Medulla oblongata (tissue), 1 donor: ENCODE measurements at regions not wholly inside any gene's neighbourhood (a gene's known extent, or its start where the extent isn't known, plus 50 kb on each side); places are given as distances from the start of the nearest gene placed in this dataset.

Source experiments
- DNase-seq: peaks from one replicate; pipeline ENCODE4 v3.0.0-alpha.2; 2015; ENCODE audit errors: extremely low spot score

- no peak for DNase-seq
Observed at GRCh38 chr12:116401565-116401964, 124.1 kb upstream of the MED13L start.

- DNase-seq: no peak
Observed at GRCh38 chr12:116402163-116402939, 124.9 kb upstream of the MED13L start.

GRCh38 chr12:116403546-116403945, 126.1 kb upstream of the MED13L start:
- no peak for DNase-seq

DNA sequence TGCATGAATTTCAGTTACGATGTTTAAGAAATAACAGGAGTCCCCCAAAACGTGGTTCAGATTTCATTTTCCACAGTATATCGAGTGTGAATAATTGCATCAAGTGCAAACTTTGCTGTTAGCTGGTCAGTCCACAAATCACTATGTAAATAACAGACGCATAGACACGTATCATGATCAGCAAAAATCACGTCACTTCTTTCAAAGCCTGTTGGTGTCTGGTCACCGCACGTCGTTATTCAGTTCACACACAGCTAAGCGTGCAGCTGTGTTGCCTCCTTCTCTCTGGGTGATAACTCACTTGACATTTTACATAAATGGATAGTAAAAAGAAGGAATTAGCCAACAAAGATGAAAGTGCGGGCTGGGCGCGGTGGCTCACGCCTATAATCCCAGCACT, 126.8 kb upstream of the MED13L start:
- DNase-seq: no peak

GRCh38 chr12:116404913-116405611, 127.6 kb upstream of the MED13L start:
- DNase-seq: no peak

DNA sequence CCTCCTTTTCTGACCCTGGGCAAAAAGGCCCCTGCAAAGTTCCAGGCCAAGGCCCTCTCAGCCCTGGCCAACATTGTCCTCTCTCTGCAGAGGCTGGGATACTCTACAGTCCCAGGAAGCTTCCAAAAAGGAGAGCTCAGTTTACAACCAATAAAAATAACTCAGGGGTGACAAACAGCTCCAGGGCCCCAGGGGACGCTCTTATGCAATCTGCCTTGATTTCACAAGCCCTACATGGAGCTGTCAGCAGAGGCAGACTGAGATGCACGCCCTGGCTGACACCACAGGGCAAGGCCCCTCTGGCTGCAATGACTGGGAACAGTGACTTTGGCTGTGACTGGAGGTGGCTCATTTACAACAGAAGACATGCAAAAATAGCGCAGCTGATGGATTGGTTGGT, 129.0 kb upstream of the MED13L start:
- peak; percentile 65 for DNase-seq

GRCh38 chr12:116408489-116409250, 131.2 kb upstream of the MED13L start:
- peak; percentile 16 for DNase-seq

- no peak for DNase-seq
Observed at GRCh38 chr12:116411977-116412376, 134.5 kb upstream of the MED13L start.

DNA sequence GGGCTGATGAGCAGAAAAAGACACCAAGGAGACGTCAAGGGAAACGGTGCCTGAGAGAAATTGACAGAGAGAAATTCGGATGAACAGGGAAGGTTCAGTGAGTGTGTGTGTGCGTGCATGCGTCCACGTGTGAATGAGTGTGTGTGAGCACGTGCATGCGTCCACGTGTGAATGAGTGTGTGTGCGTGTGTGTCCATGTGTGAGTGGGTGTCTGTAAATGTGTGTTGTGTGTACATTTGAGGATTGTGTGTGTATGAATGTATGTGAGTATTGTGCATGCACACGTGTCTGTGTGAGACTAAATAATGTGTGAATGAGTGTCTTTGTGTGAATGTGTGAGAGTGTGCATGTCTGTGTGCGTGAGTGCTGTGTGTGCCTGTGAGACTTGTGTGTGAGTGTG, 137.4 kb upstream of the MED13L start:
- no peak for DNase-seq

DNA sequence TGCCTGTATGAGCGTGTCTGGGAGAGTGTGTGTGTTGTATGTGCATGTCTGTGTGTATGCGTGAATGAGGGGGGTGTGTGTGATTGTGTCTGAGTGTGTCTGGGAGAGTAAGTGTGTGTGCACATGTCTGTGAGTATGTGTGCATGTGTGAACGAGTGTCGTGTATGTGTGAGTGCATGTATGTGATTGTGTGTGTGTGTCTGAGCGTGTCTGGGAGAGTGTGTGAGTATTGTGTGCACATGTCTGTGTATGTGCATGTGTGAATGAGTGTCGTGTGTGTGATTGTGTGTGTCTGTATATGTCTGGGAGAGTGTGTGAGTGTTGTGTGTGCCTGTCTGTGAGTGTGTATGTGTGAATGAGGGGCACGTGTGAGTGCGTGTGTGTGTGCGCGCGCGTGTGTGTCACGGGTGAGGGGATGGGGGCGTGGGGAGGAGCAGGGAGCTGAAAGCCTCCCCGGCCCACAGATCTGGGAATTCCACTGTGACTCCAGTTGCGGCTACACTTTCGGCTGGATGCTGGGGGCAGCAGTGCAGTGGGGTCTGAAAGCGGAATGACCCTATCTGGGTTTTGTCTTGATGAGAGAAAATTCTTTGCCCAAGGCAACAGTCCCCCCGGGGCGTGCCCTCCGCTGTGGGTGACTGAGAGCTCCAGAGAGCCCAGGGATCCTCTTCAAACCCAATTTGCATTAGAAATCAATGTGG, 138.1 kb upstream of the MED13L start:
- no peak for DNase-seq

GRCh38 chr12:116416166-116416565, 138.7 kb upstream of the MED13L start:
- DNase-seq: no peak

GRCh38 chr12:116418551-116418950, 140.6 kb upstream of the MAP1LC3B2 start:
- no peak for DNase-seq

GRCh38 chr12:116420227-116420880, 138.8 kb upstream of the MAP1LC3B2 start:
- no peak for DNase-seq

DNA sequence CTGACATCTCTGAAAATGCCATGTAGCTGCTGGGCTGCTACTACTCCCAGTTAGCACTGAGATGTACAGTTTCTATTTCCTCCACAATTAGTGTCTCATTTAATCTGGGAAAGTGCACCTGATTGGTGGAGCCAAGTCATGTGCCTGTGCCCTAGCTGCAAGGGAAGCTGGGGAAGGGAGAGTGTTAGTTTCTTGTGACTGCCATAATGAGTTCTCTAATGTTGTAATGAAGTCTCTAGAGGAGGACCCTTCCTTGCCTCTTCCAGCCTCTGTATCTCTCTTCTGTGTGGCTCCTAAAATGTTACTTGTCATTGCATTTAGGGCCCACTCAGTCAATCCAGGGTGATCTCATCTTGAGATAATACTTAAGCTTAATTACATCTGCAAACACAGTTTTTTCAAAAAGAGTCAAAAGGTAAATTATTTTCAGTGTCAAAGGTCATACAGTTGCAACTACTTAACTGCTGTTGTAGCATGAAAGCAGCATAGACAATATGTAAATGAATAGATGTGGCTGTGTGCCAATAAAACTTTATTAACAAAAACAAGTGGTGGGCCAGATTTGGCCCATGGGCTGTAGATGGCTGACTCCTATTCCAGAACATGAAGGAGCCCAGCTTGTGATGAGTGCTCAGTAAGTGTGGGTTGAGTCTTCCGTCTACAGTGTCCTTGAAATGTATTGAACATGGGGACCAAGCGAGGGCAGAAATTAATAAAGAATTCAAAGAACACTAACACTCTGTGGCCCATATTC, 137.2 kb upstream of the MAP1LC3B2 start:
- DNase-seq: no peak

- no peak for DNase-seq
Observed at GRCh38 chr12:116423094-116423493, 136.1 kb upstream of the MAP1LC3B2 start.

GRCh38 chr12:116425256-116426193, 133.7 kb upstream of the MAP1LC3B2 start:
- DNase-seq: no peak

- no peak for DNase-seq
Observed at GRCh38 chr12:116426391-116427136, 132.6 kb upstream of the MAP1LC3B2 start.

GRCh38 chr12:116427200-116427930, 131.8 kb upstream of the MAP1LC3B2 start:
- DNase-seq: no peak
